Nephron progenitor cell (in vitro differentiated cells): ENCODE measurements at regions not wholly inside any gene's neighbourhood (a gene's known extent, or its start where the extent isn't known, plus 50 kb on each side); places are given as distances from the start of the nearest gene placed in this dataset.
"Not testable (repeated sequence)": the region's sequence is repeated elsewhere in the genome, so short reads cannot be mapped to it uniquely, and the experiment has no call there.

Experiments
- DNase-seq: peaks from one replicate; pipeline ENCODE4 v3.0.0; 2021
- H3K27ac Mint-ChIP-seq: 2 replicates; pipeline ENCODE4 v1.8.0; 2021; ENCODE audit warnings: mild to moderate bottlenecking, moderate library complexity, mixed read lengths
- H3K27me3 Mint-ChIP-seq: 2 replicates; pipeline ENCODE4 v1.8.0; 2021; ENCODE audit warnings: mild to moderate bottlenecking, low read depth, mixed read lengths; ENCODE audit not compliant: poor library complexity
- H3K36me3 Mint-ChIP-seq: 2 replicates; pipeline ENCODE4 v1.8.0; 2021; ENCODE audit warnings: low read depth, mixed read lengths
- H3K4me1 Mint-ChIP-seq: 2 replicates; pipeline ENCODE4 v1.8.0; 2021; ENCODE audit warnings: mixed read lengths
- H3K4me3 Mint-ChIP-seq: 2 replicates; pipeline ENCODE4 v1.8.0; 2021; ENCODE audit warnings: mild to moderate bottlenecking, moderate library complexity, mixed read lengths
- H3K9me3 Mint-ChIP-seq: 2 replicates; pipeline ENCODE4 v1.8.0; 2021; ENCODE audit warnings: mild to moderate bottlenecking, moderate library complexity, mixed read lengths
- CTCF ChIP-seq: fragments of 200-600 bp; sonication (generic); IDR thresholded peaks from 2 replicates; pipeline ENCODE4 v1.5.0; 2021; ENCODE audit warnings: antibody characterized with exemption

GRCh38 chr12:89205517-89205916 is 146.8 kb downstream of the DUSP6 start:
- peaks cover 28% of the 10 kb centered on the region for H3K4me1 Mint-ChIP-seq
- no peaks in the 10 kb centered on the region for H3K36me3 Mint-ChIP-seq
- no peak for DNase-seq
- H3K27ac Mint-ChIP-seq = no peak overlapping the region
- TF ChIP-seq CTCF = no peak
- H3K4me3 Mint-ChIP-seq = no peak overlapping the region
- no peaks in the 10 kb centered on the region for H3K9me3 Mint-ChIP-seq
- H3K27me3 Mint-ChIP-seq = no peaks in the 10 kb centered on the region

- Mint-ChIP-seq H3K36me3 (no peaks in the 10 kb centered on the region), H3K4me3 (no peak overlapping the region), H3K27ac (no peak overlapping the region), H3K27me3 (no peaks in the 10 kb centered on the region), H3K9me3 (no peaks in the 10 kb centered on the region), H3K4me1 (peaks cover 5% of the 10 kb centered on the region)
- TF ChIP-seq CTCF = no peak
- DNase-seq = no peak
Measured at GRCh38 chr12:89203144-89203543, 149.2 kb downstream of the DUSP6 start.

- H3K36me3 Mint-ChIP-seq = no peaks in the 10 kb centered on the region
- H3K4me1 Mint-ChIP-seq = no peaks in the 10 kb centered on the region
- H3K4me3 Mint-ChIP-seq = no peak overlapping the region
- no peak for DNase-seq
- TF ChIP-seq CTCF = no peak
- H3K27me3 Mint-ChIP-seq = no peaks in the 10 kb centered on the region
- H3K27ac Mint-ChIP-seq = no peak overlapping the region
- H3K9me3 Mint-ChIP-seq = no peaks in the 10 kb centered on the region
Measured at GRCh38 chr12:89200217-89200616, 152.1 kb downstream of the DUSP6 start.

- Mint-ChIP-seq H3K9me3 (peaks cover 6% of the 10 kb centered on the region), H3K27me3 (no peaks in the 10 kb centered on the region), H3K27ac (no peak overlapping the region), H3K36me3 (no peaks in the 10 kb centered on the region), H3K4me1 (no peaks in the 10 kb centered on the region), H3K4me3 (no peak overlapping the region)
- TF ChIP-seq CTCF = no peak
- no peak for DNase-seq
Measured at GRCh38 chr12:89195470-89195869, 156.8 kb downstream of the DUSP6 start.

GRCh38 chr12:89194683-89195082 is 157.6 kb downstream of the DUSP6 start:
- Mint-ChIP-seq H3K36me3 (no peaks in the 10 kb centered on the region), H3K9me3 (peaks cover 13% of the 10 kb centered on the region), H3K27ac (no peak overlapping the region), H3K4me3 (no peak overlapping the region), H3K4me1 (no peaks in the 10 kb centered on the region), H3K27me3 (no peaks in the 10 kb centered on the region)
- no peak for TF ChIP-seq CTCF
- DNase-seq = no peak

- H3K9me3 Mint-ChIP-seq = peaks cover 32% of the 10 kb centered on the region
- DNase-seq = no peak
- H3K4me3 Mint-ChIP-seq = no peak overlapping the region
- no peak overlapping the region for H3K27ac Mint-ChIP-seq
- no peaks in the 10 kb centered on the region for H3K4me1 Mint-ChIP-seq
- TF ChIP-seq CTCF = no peak
- H3K36me3 Mint-ChIP-seq = peaks cover 12% of the 10 kb centered on the region
- no peaks in the 10 kb centered on the region for H3K27me3 Mint-ChIP-seq
Measured at GRCh38 chr12:89192429-89192828, 159.9 kb downstream of the DUSP6 start.

- Mint-ChIP-seq H3K36me3 (peaks cover 12% of the 10 kb centered on the region), H3K9me3 (peaks cover 33% of the 10 kb centered on the region)
- H3K4me3 Mint-ChIP-seq, H3K4me1 Mint-ChIP-seq, H3K27ac Mint-ChIP-seq, DNase-seq, H3K27me3 Mint-ChIP-seq: not testable (repeated sequence)
Measured at GRCh38 chr12:89191597-89191996, 160.7 kb downstream of the DUSP6 start.
